ENCODE measurements at regions not wholly inside any gene's neighbourhood (a gene's known extent, or its start where the extent isn't known, plus 50 kb on each side); places are given as distances from the start of the nearest gene placed in this dataset.
"Not testable (repeated sequence)": the region's sequence is repeated elsewhere in the genome, so short reads cannot be mapped to it uniquely, and the experiment has no call there.

DNA sequence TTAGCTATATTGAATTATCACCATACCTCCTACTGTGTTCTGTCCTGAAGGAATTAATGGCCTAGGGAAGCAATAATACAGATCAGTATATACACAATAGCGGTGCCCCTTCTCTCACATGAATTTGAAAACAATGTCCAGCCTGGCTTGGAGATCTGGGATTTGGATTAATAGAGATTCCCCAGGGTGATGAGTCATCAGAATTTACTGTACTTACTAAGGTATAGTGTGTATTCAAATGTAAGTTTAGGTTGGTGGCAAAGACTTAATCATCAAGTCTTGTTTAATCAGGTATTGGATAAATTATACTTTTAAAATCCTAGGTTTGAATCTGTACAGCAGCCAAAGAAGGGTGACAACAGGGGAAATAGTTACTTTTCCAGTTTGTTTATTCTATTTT lies 121.5 kb downstream of the FEM1C start:
- no peak for DNase-seq (ENCODE audit: low read depth)
- H3K4me3 ChIP-seq (ENCODE audit: low read depth, low read length) = no peak overlapping the region
- TF ChIP-seq, protein P1, sequence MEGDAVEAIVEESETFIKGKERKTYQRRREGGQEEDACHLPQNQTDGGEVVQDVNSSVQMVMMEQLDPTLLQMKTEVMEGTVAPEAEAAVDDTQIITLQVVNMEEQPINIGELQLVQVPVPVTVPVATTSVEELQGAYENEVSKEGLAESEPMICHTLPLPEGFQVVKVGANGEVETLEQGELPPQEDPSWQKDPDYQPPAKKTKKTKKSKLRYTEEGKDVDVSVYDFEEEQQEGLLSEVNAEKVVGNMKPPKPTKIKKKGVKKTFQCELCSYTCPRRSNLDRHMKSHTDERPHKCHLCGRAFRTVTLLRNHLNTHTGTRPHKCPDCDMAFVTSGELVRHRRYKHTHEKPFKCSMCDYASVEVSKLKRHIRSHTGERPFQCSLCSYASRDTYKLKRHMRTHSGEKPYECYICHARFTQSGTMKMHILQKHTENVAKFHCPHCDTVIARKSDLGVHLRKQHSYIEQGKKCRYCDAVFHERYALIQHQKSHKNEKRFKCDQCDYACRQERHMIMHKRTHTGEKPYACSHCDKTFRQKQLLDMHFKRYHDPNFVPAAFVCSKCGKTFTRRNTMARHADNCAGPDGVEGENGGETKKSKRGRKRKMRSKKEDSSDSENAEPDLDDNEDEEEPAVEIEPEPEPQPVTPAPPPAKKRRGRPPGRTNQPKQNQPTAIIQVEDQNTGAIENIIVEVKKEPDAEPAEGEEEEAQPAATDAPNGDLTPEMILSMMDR (IDR thresholded peaks at IDR 0.05; ENCODE audit: low read depth, low read length, missing control alignments) = no peak

DNA sequence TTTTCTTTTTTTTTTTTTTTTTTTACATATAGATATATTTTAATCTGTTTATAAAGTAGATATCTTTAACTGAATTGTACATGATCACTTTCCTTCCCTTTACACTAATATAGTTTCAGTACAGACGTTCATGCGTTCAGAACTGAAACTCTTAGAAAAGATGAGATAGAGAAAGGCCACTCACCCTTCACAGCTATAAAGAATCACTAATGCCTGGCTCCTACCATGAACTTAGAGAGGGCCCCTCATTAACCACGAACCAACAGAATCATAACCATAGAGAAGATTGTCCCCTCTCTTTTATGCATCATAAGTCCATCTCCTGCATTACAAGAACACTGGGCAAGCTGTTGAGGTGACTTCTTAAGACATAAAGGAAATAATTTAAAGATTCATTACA lies 123.8 kb downstream of the FEM1C start:
- not testable (repeated sequence) for H3K4me3 ChIP-seq (ENCODE audit: low read depth, low read length); DNase-seq (ENCODE audit: low read depth)

DNA sequence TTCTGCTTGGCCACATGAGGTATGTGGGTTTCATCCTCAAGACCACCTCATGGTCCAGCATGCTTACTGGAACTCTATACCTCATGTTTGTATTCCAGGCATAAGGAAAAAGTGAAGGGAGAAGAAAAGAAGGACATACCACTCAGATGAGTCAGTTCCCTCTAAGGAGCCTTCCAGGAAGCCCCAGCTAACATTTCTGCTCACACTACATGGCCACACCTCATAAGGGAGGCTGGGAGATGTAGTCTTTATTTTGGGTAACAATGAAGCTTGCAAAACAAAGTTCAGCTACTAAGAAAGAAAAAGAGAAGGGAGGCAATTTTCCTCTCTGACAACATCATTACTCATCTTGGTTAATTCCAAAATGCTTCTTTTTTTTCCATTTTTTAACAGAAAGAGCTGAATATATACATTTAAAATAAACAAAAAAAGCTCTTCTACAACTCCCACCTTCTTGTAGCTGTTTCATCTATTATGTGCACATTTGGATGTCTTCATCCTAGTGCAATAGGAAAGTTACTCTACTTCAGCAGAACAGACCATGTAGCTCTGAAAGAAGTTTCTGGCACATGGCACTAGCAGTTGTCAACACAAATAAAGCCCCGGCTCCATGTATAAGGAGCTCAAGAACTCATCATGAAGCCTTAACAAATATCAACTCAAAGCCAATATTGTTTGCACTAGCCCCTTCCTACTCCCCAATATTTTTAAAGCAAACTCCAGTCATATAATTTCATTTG lies 123.6 kb upstream of the CCDC112 start:
- no peak overlapping the region for H3K4me3 ChIP-seq (ENCODE audit: low read depth, low read length)
- no peak for DNase-seq (ENCODE audit: low read depth)
- TF ChIP-seq, protein P1 (IDR thresholded peaks at IDR 0.05; ENCODE audit: low read depth, low read length, missing control alignments) = no peak

DNA sequence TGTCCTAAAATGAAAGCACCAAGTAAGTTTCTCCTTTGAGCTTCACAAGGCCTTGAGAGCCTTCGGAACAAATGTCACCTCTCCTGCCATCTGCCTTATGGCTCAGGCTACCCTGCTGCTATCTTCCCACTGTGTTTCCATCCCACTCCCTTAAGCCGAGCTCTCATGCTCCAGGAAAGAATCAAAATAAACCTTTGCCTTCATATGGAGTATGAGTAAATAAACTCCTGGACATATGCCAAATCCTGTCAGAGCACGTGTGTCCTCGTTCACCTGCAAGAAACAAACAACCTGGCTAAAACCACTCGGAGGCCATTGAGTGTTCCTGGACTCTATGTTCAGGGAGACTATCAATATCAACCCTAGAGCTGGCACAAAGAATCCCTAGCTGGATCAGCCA lies 122.3 kb upstream of the CCDC112 start:
- no peak overlapping the region for H3K4me3 ChIP-seq (ENCODE audit: low read depth, low read length)
- TF ChIP-seq, protein P1 (IDR thresholded peaks at IDR 0.05; ENCODE audit: low read depth, low read length, missing control alignments) = no peak
- no peak for DNase-seq (ENCODE audit: low read depth)

DNA sequence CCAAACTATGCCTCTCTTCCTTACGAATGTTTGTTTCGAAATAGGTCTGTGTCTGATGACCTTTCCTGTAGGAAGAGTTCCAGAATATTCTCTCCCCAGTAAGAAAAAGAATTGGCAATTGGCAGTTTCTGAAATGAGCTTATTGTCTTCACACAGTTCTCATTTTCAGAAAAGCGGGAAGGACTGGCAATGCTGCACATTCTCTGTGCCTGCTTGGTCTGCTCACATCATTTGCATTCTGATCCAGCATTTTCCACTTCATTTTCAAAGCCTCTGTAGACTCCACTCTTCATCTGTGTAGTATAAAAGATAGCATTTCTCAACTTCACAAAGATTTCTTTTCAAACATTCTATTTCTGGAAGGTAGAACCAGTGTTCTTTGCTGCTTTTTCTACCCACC lies 120.6 kb upstream of the CCDC112 start:
- TF ChIP-seq, protein P1 (IDR thresholded peaks at IDR 0.05; ENCODE audit: low read depth, low read length, missing control alignments) = no peak
- DNase-seq (ENCODE audit: low read depth) = no peak
- H3K4me3 ChIP-seq (ENCODE audit: low read depth, low read length) = no peak overlapping the region

DNA sequence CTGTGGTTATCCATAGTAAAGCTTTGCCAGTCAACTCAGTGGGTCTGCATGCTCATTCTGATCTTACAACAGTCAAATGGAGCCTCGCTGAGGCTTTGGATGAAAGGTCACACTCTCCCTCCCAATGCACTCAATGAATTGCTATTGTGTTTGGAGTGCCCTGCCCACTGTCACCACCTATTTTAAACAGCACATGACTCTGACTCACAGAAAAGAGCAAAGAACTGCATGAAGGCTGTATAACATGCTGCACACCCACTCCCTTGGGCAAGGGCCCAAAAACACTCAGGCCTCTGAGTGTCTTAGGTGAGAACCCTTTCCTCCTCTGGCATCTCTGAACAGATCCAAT lies 118.7 kb upstream of the CCDC112 start:
- no peak overlapping the region for H3K4me3 ChIP-seq (ENCODE audit: low read depth, low read length)
- TF ChIP-seq, protein P1 (IDR thresholded peaks at IDR 0.05; ENCODE audit: low read depth, low read length, missing control alignments) = no peak
- DNase-seq (ENCODE audit: low read depth) = no peak

DNA sequence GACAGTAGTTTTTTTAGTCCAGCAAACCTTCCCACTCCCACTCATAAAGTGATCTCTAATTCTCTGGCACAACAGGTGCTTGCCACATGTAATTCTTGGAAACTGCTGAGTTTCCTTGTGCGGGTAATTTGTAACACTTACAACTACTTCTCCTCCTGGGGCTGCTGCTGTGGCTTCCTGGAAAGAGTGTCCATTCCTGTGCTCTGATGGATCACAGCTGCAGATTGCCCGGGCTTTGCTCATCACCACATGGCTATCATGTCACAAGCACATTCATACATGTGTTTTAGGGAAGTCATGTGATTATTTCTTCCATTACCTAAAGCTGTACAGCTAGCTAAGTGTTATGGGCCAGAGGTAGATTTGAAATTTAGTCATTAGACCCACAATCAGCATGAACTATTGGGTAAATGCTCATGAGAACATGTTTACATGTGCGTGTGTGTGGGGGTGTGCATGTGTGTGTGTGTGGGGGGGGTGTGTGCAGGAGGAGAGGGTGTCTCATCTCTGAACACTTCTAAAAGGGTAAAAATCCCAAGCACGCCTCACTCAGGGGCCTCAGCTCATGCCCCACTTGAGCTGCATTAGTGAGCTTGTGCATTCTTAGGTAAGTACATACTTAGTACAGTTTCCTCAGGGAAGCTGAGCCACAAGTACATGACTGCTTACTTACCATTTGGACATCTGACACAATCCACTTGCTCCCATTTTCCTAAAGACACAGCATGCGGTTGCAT lies 118.1 kb upstream of the CCDC112 start:
- DNase-seq (ENCODE audit: low read depth) = no peak

More for the DNA sequence above, 118.1 kb upstream of the CCDC112 start:
- TF ChIP-seq, protein P1 (IDR thresholded peaks at IDR 0.05; ENCODE audit: low read depth, low read length, missing control alignments) = no peak
- H3K4me3 ChIP-seq (ENCODE audit: low read depth, low read length) = no peak overlapping the region
